ENCODE measurements at regions not wholly inside any gene's neighbourhood (a gene's known extent, or its start where the extent isn't known, plus 50 kb on each side); places are given as distances from the start of the nearest gene placed in this dataset.

DNA sequence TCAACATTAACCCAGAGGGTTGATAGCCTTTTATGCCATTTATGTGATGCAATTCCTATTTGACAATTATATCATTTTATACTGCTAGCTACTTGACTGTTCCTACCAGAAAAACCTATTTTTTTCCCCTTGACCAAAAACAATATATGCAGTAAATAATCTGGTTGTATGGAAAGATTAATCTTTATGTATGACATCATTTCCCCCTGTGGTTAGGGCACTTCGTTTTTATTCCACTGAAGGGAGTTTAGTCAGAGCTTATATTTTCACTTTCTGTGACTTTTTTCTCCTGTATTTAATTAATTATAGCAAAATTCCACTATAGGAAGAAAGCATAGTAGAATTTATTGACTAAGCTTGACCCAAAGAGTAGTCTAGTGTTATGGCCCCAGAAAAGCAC is 107.6 kb downstream of the HAUS1 start:
- Histone ChIP-seq H3K27me3 (ENCODE audit: control insufficient read depth in 2 of 2, insufficient read depth in 2 of 2, low read length in 2 of 2) (no peaks in the 10 kb centered on the region), H3K9me3 (replicated peaks; ENCODE audit: control insufficient read depth, insufficient read depth, low read length) (no peaks in the 10 kb centered on the region), H3K36me3 (ENCODE audit: control insufficient read depth in 2 of 2, extremely low read depth in 1 of 2, insufficient read depth in 2 of 2, low read length in 2 of 2) (peaks cover 0 to 4% of the 10 kb centered on the region in 2 experiments), H3K4me2 (ENCODE audit: insufficient read depth, low read length) (peak overlapping the region; percentile 45), H2AFZ (ENCODE audit: low read depth, low read length) (no peak overlapping the region), H3K9me1 (replicated peaks; ENCODE audit: control insufficient read depth, extremely low read depth, insufficient read depth, low read length) (no peaks in the 10 kb centered on the region), H3K9ac (replicated peaks; ENCODE audit: extremely low read depth, insufficient read depth, low read length) (peak overlapping the region; percentile 22), H3K4me3 (replicated peaks in 1 of 3; ENCODE audit: insufficient read depth in 1 of 3, low read depth in 1 of 3, low read length in 3 of 3) (no peak overlapping the region), H3K27ac (ENCODE audit: insufficient read depth, low read depth, low read length) (no peak overlapping the region), H3K4me1 (ENCODE audit: control insufficient read depth, extremely low read depth, insufficient read depth, low read length) (peaks cover 12% of the 10 kb centered on the region), H4K20me1 (replicated peaks; ENCODE audit: control insufficient read depth, extremely low read depth, insufficient read depth, low read length) (no peaks in the 10 kb centered on the region), H3K79me2 (ENCODE audit: control insufficient read depth, insufficient read depth, low read length) (peaks cover 38% of the 10 kb centered on the region)
- DNase-seq (ENCODE audit: low read depth, low spot score) (peak; percentile 47), FAIRE-seq (no peak)
- TF ChIP-seq GATA2 (IDR thresholded peaks at IDR 0.05; ENCODE audit: insufficient read depth, insufficient read length, low read depth, low read length) (no peak), FOS (IDR thresholded peaks at IDR 0.05; ENCODE audit: borderline replicate concordance, insufficient read depth, low read length) (peak; percentile 20), POLR2AphosphoS5 (IDR thresholded peaks at IDR 0.05; ENCODE audit: insufficient read depth, low read depth, low read length) (no peak), POLR2A (IDR thresholded peaks at IDR 0.05; ENCODE audit: low read depth, low read length) (no peak), MYC (IDR thresholded peaks at IDR 0.05; ENCODE audit: low read depth, low read length) (no peak), JUN (IDR thresholded peaks at IDR 0.05; ENCODE audit: borderline replicate concordance, insufficient read depth, insufficient read length, low read depth) (peak; percentile 47), EZH2 (IDR thresholded peaks at IDR 0.05; ENCODE audit: borderline replicate concordance, low read depth, low read length, severe bottlenecking) (no peak)
- TF ChIP-seq, protein P1, sequence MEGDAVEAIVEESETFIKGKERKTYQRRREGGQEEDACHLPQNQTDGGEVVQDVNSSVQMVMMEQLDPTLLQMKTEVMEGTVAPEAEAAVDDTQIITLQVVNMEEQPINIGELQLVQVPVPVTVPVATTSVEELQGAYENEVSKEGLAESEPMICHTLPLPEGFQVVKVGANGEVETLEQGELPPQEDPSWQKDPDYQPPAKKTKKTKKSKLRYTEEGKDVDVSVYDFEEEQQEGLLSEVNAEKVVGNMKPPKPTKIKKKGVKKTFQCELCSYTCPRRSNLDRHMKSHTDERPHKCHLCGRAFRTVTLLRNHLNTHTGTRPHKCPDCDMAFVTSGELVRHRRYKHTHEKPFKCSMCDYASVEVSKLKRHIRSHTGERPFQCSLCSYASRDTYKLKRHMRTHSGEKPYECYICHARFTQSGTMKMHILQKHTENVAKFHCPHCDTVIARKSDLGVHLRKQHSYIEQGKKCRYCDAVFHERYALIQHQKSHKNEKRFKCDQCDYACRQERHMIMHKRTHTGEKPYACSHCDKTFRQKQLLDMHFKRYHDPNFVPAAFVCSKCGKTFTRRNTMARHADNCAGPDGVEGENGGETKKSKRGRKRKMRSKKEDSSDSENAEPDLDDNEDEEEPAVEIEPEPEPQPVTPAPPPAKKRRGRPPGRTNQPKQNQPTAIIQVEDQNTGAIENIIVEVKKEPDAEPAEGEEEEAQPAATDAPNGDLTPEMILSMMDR (IDR thresholded peaks at IDR 0.05; ENCODE audit: extremely low read depth in 1 of 2, insufficient read depth in 1 of 2, low read depth in 1 of 2, low read length in 2 of 2) = no peak
- TF ChIP-seq, protein P2, sequence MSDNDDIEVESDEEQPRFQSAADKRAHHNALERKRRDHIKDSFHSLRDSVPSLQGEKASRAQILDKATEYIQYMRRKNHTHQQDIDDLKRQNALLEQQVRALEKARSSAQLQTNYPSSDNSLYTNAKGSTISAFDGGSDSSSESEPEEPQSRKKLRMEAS (IDR thresholded peaks at IDR 0.05; ENCODE audit: insufficient read depth, insufficient read length) = no peak
- no TSS peak for BruUV-seq (replicated peaks)
- dilution Hi-C loops (cut with MboI; ENCODE audit: extremely low pct_ligation_motif_present, low sequenced_read_pairs) = no loop called here
- ChIA-PET POLR2A (no interaction called here), CTCF (interaction anchor here (0.6 to 3.1 kb wide), 15 partner anchors 10 to 739 kb away, joined by 3 to 132 read pairs (median 5); a partner anchor contains a TSS)
- intact Hi-C loops (cut with micrococcal nuclease) = no loop called here
